ENCODE measurements at regions not wholly inside any gene's neighbourhood (a gene's known extent, or its start where the extent isn't known, plus 50 kb on each side); places are given as distances from the start of the nearest gene placed in this dataset.

GRCh38 chr13:48761256-48761655, 107.5 kb downstream of the CYSLTR2 start:
- ATAC-seq (no peak), DNase-seq (no peak)

- peak; percentile 94 for ATAC-seq
- peak; percentile 85 for DNase-seq
These were observed 115.5 kb downstream of the CYSLTR2 start for GRCh38 chr13:48769107-48769704.

DNA sequence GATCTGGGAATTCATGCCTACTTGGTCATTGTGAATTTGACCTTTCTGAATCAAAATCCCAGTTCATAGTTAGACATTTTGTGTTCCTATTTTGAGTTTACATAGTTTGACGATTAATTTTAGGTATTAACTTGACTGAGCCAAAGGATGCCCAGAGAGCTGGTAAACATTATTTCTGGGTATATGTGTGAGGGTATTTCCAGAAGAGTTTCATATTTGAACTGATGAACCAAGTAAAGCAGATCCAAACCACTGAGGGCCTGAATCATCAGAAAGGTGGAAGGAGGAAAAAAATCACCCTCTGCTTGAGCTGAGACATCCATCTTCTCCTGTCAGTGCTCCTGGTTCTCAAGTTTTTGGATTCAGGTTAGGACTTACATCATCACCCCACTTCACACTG, 116.6 kb downstream of the CYSLTR2 start:
- ATAC-seq, result peak; percentile 44
- no peak for DNase-seq

DNA sequence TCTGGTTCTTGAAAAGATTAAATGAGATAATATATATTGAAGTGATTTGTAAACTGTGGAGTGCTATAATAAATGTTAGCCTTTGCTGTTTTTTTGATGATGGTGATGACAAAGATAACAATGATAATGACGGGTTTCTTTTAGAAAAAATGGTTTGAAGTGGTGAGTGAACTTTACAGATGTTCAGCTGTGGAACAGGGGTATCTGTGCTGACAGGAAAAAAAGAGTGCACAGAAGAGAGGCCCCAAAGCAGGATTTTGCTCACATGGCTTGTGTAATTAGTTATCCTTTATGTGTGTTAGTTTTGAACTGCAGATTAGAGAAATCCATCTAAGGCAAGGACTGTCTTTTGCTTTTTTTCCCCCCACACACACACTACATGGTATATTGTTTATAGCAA, 119.2 kb downstream of the CYSLTR2 start:
- DNase-seq (no peak), ATAC-seq (no peak)

- DNase-seq, result no peak
- ATAC-seq, result no peak
These were observed 120.0 kb downstream of the CYSLTR2 start for GRCh38 chr13:48773531-48774275.

DNA sequence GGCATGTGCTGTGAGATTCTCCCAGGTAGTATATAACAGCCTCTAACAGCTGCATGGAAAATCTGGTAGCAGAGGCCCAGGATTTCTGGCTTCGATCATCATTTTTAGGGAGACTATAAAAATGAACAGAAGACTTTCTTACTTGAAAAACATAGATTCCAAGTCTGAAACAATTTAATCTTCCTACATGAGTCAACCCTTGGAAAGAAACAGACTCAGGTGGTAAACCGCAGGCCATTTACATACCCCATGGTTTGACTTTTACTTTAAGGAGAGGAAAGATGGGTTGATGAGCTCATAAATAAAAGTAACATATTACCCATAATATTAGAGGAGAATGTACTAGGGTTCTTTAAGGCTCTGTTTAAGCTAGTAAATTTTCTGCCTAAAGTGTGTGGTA, 121.6 kb downstream of the CYSLTR2 start:
- DNase-seq, result no peak
- ATAC-seq, result no peak

DNA sequence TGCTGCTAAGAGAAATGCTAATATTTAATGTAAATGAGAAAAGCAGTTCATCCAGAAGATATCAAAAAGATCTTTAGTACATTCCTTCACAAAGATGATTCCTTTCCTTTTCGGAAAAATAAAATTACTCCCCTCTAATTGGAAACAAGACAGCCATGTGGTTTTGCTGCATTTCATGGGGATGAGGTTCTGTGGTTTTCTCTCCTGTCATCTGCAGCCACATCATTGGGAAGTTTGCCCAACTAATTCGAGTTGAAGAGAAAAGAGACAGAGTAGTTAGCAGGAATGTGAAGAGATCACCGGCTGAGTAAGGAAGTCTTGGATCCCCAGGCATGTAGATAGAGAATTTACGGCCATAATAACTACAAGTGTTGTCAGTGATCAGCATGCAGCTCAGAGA, 122.1 kb downstream of the CYSLTR2 start:
- no peak for ATAC-seq
- no peak for DNase-seq

GRCh38 chr13:48776401-48776800, 122.7 kb downstream of the CYSLTR2 start:
- ATAC-seq (no peak), DNase-seq (no peak)

- ATAC-seq (no peak), DNase-seq (no peak)
These were observed 124.9 kb downstream of the CYSLTR2 start for GRCh38 chr13:48778610-48779009.

- ATAC-seq (no peak), DNase-seq (no peak)
These were observed 127.1 kb downstream of the CYSLTR2 start for GRCh38 chr13:48780713-48781341.

GRCh38 chr13:48782429-48782840, 128.7 kb downstream of the CYSLTR2 start:
- ATAC-seq, result no peak
- no peak for DNase-seq

DNA sequence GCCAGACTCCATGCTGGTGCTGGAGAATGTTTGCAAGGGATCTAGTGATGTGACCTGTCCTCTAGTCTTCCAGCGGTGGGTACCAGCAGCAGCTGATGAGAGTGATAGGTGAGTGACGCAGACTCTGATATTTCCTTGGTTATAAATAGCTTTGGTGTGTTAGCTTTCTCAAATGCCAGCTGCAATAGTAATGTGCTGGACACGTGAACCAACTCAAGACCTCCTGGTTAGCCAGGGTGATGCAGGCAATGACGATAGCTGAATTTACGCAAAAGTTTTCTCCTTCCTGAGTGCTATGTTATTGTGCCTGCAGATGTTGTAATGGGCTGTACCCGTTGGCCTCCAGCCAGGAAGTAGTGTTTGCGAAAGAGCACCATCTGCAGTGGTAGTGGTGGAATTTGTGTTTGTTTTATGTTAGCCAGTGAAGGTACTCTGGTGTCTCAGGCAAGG, 129.5 kb downstream of the CYSLTR2 start:
- ATAC-seq (no peak), DNase-seq (no peak)

DNA sequence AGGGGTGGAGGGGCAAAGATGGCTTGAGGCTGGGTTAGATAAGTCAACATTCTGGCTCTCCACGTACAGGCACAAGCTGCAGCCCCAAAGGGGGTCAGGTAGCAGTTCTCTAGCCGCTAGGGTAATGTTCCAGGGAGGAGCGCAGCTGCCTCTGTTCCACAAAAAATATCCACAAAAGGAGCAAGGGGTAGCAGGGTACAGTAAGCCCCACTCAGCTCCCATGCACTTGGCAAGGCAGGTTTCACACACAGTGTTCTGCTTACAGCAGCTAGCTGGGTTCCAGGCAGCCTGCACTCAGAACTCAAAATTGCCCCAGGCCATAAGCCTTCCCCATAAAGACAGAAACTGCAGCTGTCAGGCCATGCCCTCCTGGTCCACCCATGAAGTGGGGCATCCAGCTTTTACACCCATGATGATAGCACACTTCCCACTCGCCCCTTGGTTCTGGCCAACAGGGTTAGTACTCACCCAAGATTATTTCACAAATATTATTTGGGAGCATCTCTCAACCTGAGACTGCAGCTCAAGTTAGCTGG, 130.0 kb downstream of the CYSLTR2 start:
- ATAC-seq, result no peak
- no peak for DNase-seq

DNA sequence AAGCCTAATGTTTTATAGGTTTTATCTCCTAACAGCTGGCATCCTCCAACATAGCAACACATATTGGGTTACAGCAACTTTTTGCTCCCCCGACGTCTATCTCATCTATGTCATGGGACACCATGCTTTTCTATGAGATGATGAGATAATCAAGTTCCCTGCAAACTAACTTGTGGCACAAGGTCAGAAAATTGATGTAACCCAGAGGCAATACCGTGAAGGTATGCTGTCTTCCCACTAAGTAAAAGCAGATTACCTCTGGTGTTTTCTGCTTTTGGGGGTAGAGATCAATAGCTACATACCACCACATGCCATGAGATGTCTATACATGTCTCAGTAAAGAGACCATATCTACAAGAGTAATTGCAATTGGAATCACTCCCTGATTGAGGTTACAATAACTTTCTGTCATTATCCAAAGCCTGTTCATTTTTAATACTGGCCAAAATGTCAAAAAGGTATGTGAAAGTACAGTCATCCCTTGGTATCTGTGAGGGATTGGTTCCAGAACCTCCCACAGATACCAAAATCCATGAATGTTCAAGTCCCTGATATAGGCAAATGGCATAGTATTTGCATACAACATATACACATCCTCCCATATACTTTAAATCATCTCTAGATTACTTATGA, 131.3 kb downstream of the CYSLTR2 start:
- ATAC-seq (no peak), DNase-seq (no peak)

DNA sequence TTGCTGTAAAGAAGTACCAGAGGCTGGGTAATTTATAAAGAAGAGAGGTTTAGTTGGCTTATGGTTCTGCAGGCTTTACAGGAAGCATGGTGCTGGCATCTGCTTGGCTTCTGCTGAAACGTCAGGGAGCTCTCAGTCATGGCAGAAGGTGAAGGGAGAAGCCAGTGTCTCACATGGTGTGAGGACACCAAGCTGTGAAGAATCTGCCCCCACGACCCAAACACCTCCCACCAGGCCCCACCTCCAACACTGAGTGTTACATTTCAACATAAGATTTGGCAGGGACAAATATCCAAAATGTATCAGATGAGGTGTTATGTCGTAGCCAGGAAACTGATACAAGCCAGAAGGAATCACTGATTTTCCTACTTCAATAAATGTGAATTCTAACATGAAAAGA, 136.5 kb downstream of the CYSLTR2 start:
- ATAC-seq, result no peak

GRCh38 chr13:48790966-48791365, 137.2 kb downstream of the CYSLTR2 start:
- DNase-seq (no peak), ATAC-seq (peak; percentile 19)

More for the DNA sequence above, 136.5 kb downstream of the CYSLTR2 start:
- no peak for DNase-seq

- no peak for ATAC-seq
- DNase-seq, result no peak
These were observed 143.4 kb downstream of the CYSLTR2 start for GRCh38 chr13:48797127-48797526.

DNA sequence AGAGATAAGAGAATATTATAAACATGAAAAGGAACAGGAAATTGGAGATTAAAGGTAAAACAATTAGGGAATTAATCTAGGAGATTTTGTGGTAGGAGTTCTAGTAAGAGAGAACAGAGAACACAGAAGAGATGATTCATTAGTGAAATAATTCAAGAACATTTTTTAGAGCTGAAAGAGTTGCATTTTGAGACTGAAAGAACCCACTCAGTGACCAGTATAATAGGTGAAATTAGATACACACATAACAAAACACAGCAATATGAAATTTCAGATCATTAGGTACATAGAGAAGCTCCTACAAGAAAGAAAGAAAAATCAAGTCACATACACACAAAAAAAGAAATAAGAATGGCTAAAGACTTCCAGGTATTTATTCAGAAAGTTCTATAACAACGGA, 144.0 kb downstream of the CYSLTR2 start:
- DNase-seq (no peak), ATAC-seq (no peak)

DNA sequence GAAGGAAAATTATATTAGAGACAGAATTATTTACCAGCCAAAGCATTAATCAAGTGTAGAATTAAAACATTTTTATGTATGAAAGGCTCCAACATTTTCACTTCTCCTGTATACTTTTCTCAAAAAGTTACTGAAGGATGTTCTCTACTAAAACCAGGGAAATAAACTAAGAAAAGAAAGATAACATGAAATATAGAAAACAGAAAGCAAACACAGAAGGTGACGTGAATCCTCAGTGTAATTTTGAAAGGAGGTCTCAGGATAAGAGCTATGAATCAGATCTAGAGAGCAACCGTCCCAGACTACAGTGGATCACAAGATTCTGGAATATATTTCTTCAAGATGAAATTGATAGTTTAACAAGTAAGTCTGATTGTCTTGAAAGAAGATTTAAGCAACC, 144.5 kb downstream of the CYSLTR2 start:
- no peak for ATAC-seq
- no peak for DNase-seq

GRCh38 chr13:48801255-48801654, 147.5 kb downstream of the CYSLTR2 start:
- ATAC-seq (no peak), DNase-seq (no peak)

- ATAC-seq, result peak; percentile 81
- no peak for DNase-seq
These were observed 151.3 kb downstream of the CYSLTR2 start for GRCh38 chr13:48804821-48805601.

GRCh38 chr13:48806522-48806921, 152.8 kb downstream of the CYSLTR2 start:
- DNase-seq (no peak), ATAC-seq (no peak)

Data from stimulated activated naive CD8-positive, alpha-beta T cell treated with anti-CD3 and anti-CD28 coated beads, Interleukin-15, Interleukin-2, amounts not matched to agents 100 U/mL and 50 U/mL, for 24 hours (primary cell).